ENCODE measurements at regions not wholly inside any gene's neighbourhood (a gene's known extent, or its start where the extent isn't known, plus 50 kb on each side); places are given as distances from the start of the nearest gene placed in this dataset.

DNA sequence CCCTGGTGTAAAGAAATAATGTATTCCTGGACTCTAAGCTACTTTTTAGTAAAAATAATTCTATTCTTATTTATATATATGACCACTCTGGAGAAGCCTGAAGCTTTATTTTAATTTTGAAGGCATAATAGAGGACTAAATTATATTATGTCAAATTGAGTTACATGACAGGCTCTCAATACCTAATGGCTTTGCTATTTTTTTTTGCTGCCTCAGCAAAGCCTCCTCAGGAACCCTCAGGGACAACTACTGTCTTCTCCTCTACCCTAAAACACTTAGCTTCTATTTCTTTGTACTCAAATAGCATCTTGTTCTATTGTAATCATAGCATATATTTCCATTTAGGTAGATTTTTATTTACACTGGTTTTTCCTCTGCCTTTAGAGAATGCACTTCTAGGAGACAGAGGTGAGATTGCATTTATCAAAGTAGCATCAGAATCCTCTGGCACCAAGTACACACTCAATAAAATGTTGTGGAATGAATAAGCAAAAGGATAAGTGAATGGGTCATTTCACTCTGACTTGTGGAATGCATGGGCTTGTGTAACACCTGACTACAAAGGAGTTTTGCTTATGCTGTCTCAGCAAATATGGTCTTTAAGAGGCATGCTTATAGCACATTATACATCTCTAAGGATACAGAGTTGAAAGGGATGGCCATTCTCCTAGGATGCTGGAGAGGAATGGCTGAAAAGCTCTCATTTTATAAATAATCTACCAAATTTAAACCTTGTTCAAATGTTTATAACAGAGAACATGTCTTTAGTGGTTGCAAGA is 605.2 kb downstream of the KCNJ2 start:
- TF ChIP-seq CTCF (IDR thresholded peaks at IDR 0.05; ENCODE audit: insufficient read depth, low read length) (no peak), POLR2AphosphoS5 (IDR thresholded peaks at IDR 0.05; ENCODE audit: low read depth) (no peak)

Measured in HL-60 (cell line).